Kidney (tissue), 13 donors: ENCODE measurements at regions not wholly inside any gene's neighbourhood (a gene's known extent, or its start where the extent isn't known, plus 50 kb on each side); places are given as distances from the start of the nearest gene placed in this dataset.
A peak's percentile ranks its signal among the peaks of the same experiment; 100 is the strongest.
"Not testable (repeated sequence)": the region's sequence is repeated elsewhere in the genome, so short reads cannot be mapped to it uniquely, and the experiment has no call there.

Source experiments
- DNase-seq, 5 donors: peaks; one replicate each; pipeline ENCODE4 v3.0.0-alpha.2; 2013 to 2020
- FAIRE-seq: peaks from 2 replicates; lab custom pipeline; 2012; peaks lifted over from hg19 to GRCh38; lab: Jason Lieb, UNC
- H3K27ac ChIP-seq, 2 donors: one replicate each; pipeline ENCODE4 v1.7.0; 2013; ENCODE audit warnings: low read depth in 2 of 2, low read length in 2 of 2, inconsistent platforms in 1 of 2
- H3K27me3 ChIP-seq: one replicate; pipeline ENCODE4 v1.7.1; 2013; ENCODE audit warnings: low read length, inconsistent platforms; ENCODE audit not compliant: control insufficient read depth, insufficient read depth
- H3K36me3 ChIP-seq, 3 donors: one replicate each; pipeline versions ENCODE4 v1.7.0 to v1.7.1; 2013; ENCODE audit warnings: low read length in 3 of 3, control low read depth in 1 of 3, inconsistent platforms in 1 of 3; ENCODE audit not compliant: insufficient read depth in 3 of 3, control insufficient read depth in 2 of 3
- H3K4me1 ChIP-seq, 3 donors: one replicate each; pipeline versions ENCODE4 v1.7.0 to v1.7.1; 2013; ENCODE audit warnings: low read length in 3 of 3, inconsistent platforms in 1 of 3, low read depth in 1 of 3; ENCODE audit not compliant: control insufficient read depth in 2 of 3, insufficient read depth in 2 of 3
- H3K4me3 ChIP-seq, 3 donors: one replicate each; pipeline versions ENCODE4 v1.7.0 to v1.8.1; 2013; ENCODE audit warnings: low read length in 3 of 3, control low read depth in 1 of 3, inconsistent platforms in 1 of 3
- H3K9ac ChIP-seq, 3 donors: one replicate each; pipeline versions ENCODE4 v1.7.0 to v1.7.1; 2013; ENCODE audit warnings: low read length in 3 of 3, control low read depth in 1 of 3, inconsistent platforms in 1 of 3
- H3K9me3 ChIP-seq, 3 donors: one replicate each; pipeline versions ENCODE4 v1.7.0 to v1.7.1; 2013; ENCODE audit warnings: low read length in 3 of 3, control low read depth in 1 of 3, inconsistent platforms in 1 of 3; ENCODE audit not compliant: control insufficient read depth in 2 of 3, insufficient read depth in 1 of 3
- CTCF ChIP-seq: IDR thresholded peaks from 3 replicates; pipeline ENCODE4 v1.5.1; 2012; ENCODE audit warnings: mild to moderate bottlenecking, moderate library complexity, borderline replicate concordance; ENCODE audit not compliant: insufficient read depth; ENCODE audit errors: extremely low read depth
- intact Hi-C: fragments of 100-400 bp; cut with DNase I; formaldehyde crosslinking; loops from one replicate; pipeline ENCODE4 v1.11.1; 2022
- donor health status: control.
- donor health status: control.
- donor health status: control.
- donor health status: control.
- donor health status: control.
- donor health status: DM: yes; HTN: yes; CAD: no.
- donor health status: Normal renal cell carcinoma (clear cell type).

DNA sequence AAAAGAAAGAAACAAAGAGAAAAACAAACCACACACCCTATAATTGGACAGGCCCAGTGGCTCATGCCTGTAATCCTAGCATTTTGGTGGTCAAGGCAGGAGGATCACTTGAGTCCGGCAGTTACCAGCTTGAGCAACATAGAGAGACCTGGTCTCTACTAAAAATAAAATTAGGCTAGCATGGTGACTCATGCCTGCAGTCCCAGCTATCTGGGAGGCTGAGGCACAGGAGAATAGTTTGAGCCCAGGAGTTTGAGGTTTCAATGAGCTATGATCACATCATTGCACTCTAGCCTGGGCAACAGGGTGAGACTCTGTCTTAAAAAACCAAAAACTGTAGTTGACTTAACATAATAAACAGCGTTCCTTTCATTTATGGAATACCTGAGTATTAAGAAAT is 72.3 kb upstream of the ST3GAL6 start:
- intact Hi-C loops = no loop called here
- no peaks in the 10 kb centered on the region for H3K36me3 ChIP-seq

DNA sequence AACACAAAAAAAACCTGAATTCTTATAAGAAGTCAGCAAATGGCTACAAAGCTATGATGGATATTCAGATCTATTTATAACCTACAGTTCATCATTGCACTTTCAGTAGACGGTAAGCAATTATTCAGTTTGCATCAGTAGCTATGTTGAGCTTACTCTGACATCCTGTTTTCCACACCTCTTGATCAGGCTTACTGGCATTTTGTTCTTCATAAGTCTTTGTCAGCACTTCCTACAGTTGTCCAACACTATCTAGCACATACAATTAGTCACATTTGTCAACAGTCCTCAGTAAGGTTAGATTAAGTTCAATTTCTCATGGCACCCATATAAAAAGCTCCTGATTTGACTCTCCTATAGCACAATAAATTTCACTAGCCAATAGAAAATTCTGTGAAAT is 71.2 kb upstream of the ST3GAL6 start:
- intact Hi-C loops = no loop called here
- H3K4me3 ChIP-seq = no peak overlapping the region
- H3K36me3 ChIP-seq = no peaks in the 10 kb centered on the region
- no peak overlapping the region for H3K27ac ChIP-seq
- no peaks in the 10 kb centered on the region for H3K27me3 ChIP-seq
- TF ChIP-seq CTCF = no peak
- no peak for FAIRE-seq
- no peaks in the 10 kb centered on the region for H3K4me1 ChIP-seq
- DNase-seq = no peak
- H3K9me3 ChIP-seq = no peaks in the 10 kb centered on the region
- no peak overlapping the region for H3K9ac ChIP-seq

More for the DNA sequence above, 72.3 kb upstream of the ST3GAL6 start:
- Histone ChIP-seq H3K4me1 (no peaks in the 10 kb centered on the region), H3K9me3 (no peaks in the 10 kb centered on the region), H3K9ac (no peak overlapping the region), H3K4me3 (no peak overlapping the region), H3K27me3 (no peaks in the 10 kb centered on the region), H3K27ac (no peak overlapping the region)
- TF ChIP-seq CTCF = no peak
- DNase-seq (no peak), FAIRE-seq (no peak)

DNA sequence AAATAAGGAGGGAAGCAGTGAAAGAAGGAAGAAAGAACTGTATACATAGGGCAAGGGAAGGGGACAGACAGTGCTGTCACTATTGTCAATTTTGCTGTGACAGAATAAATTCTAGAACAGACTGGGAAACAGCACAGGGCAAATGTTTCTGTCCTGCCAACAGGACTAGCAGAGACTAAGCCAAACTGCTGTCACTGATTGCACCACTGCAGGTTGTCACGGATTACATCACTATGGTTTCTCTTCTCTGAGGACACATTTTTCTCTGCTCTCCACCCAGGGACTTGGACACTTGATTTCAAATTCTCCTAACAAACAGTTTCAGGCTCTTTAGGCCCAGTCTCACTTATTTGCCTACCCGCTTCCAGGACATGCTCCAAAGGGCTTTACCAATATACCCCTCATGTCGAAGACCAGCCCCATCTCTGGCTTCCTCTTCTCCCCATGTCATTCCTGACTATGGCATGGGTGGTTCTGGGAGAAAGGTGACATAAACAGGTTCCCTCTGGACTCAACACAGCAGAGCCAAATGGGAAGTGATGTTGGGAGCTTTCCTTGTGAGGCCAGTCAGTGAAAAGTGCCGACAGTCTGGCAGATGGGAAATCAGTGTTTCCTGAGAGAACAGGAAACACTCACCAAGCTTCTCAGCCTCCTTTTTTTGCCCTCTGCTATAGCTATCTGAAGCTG is 70.2 kb upstream of the ST3GAL6 start:
- FAIRE-seq = no peak
- H3K9me3 ChIP-seq = no peaks in the 10 kb centered on the region
- H3K4me1 ChIP-seq = no peaks in the 10 kb centered on the region
- DNase-seq = peak in 1 of 5 donors; percentile 13
- H3K9ac ChIP-seq = no peak overlapping the region
- TF ChIP-seq CTCF = no peak
- H3K27me3 ChIP-seq = no peaks in the 10 kb centered on the region
- intact Hi-C loops = no loop called here
- H3K36me3 ChIP-seq = no peaks in the 10 kb centered on the region
- no peak overlapping the region for H3K4me3 ChIP-seq
- no peak overlapping the region for H3K27ac ChIP-seq

DNA sequence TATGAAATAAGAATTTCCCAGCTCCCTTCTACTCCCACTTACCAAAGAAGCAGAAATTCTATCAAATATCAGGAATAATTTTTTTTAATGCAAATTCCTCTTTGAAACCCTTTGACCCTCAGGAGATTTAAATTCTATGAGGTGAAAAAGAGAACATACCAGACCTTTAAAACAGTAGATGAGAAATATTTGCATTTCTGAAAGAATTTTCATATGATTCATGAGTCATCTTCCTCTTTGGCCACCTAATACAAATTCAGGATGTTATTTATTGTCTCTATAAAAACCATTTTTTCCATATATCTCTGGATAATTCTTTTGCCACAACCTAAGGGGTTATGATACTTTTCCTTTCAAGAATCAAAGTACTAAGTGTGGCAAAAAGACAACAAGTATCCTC is 67.3 kb upstream of the ST3GAL6 start:
- no peaks in the 10 kb centered on the region for H3K36me3 ChIP-seq
- no peaks in the 10 kb centered on the region for H3K9me3 ChIP-seq
- no peak overlapping the region for H3K27ac ChIP-seq
- no peaks in the 10 kb centered on the region for H3K27me3 ChIP-seq
- TF ChIP-seq CTCF = no peak
- no peak overlapping the region for H3K9ac ChIP-seq
- intact Hi-C loops = no loop called here
- H3K4me1 ChIP-seq = no peaks in the 10 kb centered on the region
- FAIRE-seq (no peak), DNase-seq (no peak)
- H3K4me3 ChIP-seq = no peak overlapping the region

GRCh38 chr3:98696296-98696695 is 66.8 kb upstream of the ST3GAL6 start:
- H3K27ac ChIP-seq, H3K27me3 ChIP-seq, DNase-seq, H3K4me3 ChIP-seq, H3K4me1 ChIP-seq, intact Hi-C loops, FAIRE-seq, H3K9me3 ChIP-seq, H3K36me3 ChIP-seq, H3K9ac ChIP-seq: not testable (repeated sequence)
